GM23338 (cell line): ENCODE measurements at regions not wholly inside any gene's neighbourhood (a gene's known extent, or its start where the extent isn't known, plus 50 kb on each side); places are given as distances from the start of the nearest gene placed in this dataset.

Experiments
- CTCF ChIP-seq, 2 experiments: fragments of 200-600 bp in 1 of 2; sonication (generic) in 1 of 2; conservative IDR thresholded peaks; 2 replicates each; pipeline versions ENCODE4 v1.5.1 to v1.6.1; 2016 to 2017; ENCODE audit warnings: antibody characterized with exemption in 2 of 2, low read depth in 2 of 2, mild to moderate bottlenecking in 2 of 2, moderate library complexity in 1 of 2
- POLR2AphosphoS5 ChIP-seq: IDR thresholded peaks from 2 replicates; pipeline ENCODE4 v1.6.1; 2016; ENCODE audit warnings: antibody characterized with exemption, low read depth

DNA sequence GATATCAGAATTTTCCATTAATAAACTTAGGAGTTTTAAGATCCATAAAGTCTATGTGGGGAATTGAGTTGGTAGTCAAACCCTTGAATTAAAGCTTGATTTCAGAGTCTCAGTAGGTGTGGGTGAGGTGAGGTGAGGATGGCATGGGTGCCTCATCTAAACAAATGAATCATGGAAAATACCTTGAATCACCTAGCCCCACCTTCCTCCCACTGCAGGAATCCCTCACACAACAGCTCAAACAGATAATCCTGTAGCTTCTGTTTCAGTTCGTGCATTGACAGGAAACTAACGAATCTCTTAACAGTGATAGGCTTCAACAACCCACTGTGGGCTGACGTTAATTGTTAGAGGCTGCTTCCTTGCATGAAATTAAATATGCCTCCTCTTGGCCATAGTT lies 185.0 kb downstream of the SREK1 start:
- TF ChIP-seq CTCF (conservative IDR thresholded peaks at IDR 0.05; ENCODE audit: low read depth in 2 of 2) (no peak), POLR2AphosphoS5 (no peak)
